GM12878 (cell line): ENCODE measurements at regions not wholly inside any gene's neighbourhood (a gene's known extent, or its start where the extent isn't known, plus 50 kb on each side); places are given as distances from the start of the nearest gene placed in this dataset.
A peak's percentile ranks its signal among the peaks of the same experiment; 100 is the strongest.
"Not testable (repeated sequence)": the region's sequence is repeated elsewhere in the genome, so short reads cannot be mapped to it uniquely, and the experiment has no call there.

Experiments
- CREM ChIP-seq: IDR thresholded peaks from 2 replicates; pipeline ENCODE4 v1.6.1; 2014; ENCODE audit warnings: antibody characterized with exemption, low read depth
- HDGF ChIP-seq: fragments of 450-650 bp; IDR thresholded peaks from 2 replicates; pipeline ENCODE4 v1.6.1; 2016; ENCODE audit warnings: antibody characterized with exemption
- NRF1 ChIP-seq: conservative IDR thresholded peaks from 2 replicates; pipeline ENCODE4 v1.6.1; 2011; ENCODE audit warnings: mild to moderate bottlenecking, low read depth, low read length, improper control_type of control experiment
- TAF1 ChIP-seq: IDR thresholded peaks from 2 replicates; pipeline ENCODE4 v1.6.1; 2011; ENCODE audit warnings: mild to moderate bottlenecking, low read depth, low read length, borderline replicate concordance
- TCF7 ChIP-seq: IDR thresholded peaks from 2 replicates; pipeline ENCODE4 v1.6.1; 2014; ENCODE audit warnings: antibody characterized with exemption, borderline replicate concordance
- TF ChIP-seq, protein P1 (sequence below), 3 experiments: IDR thresholded peaks in 2 of 3; conservative IDR thresholded peaks in 1 of 3; 2 replicates each; pipeline ENCODE4 v1.5.1; 2011; ENCODE audit warnings: low read depth in 3 of 3, low read length in 3 of 3, mild to moderate bottlenecking in 3 of 3, control low read depth in 2 of 3, moderate library complexity in 2 of 3, inconsistent platforms in 1 of 3, mixed read lengths in 1 of 3; ENCODE audit not compliant: control insufficient read depth in 2 of 3, insufficient read depth in 1 of 3; ENCODE audit errors: extremely low read depth in 1 of 3
- TF ChIP-seq, protein P2 (sequence below): fragments of 450-650 bp; IDR thresholded peaks from 2 replicates; pipeline ENCODE4 v1.6.1; 2017; ENCODE audit warnings: mild to moderate bottlenecking, moderate library complexity
- TF ChIP-seq, protein P3 (sequence below): IDR thresholded peaks from 2 replicates; pipeline ENCODE4 v1.6.1; 2011; ENCODE audit warnings: mild to moderate bottlenecking, low read depth, low read length, moderate library complexity; ENCODE audit not compliant: insufficient replicate concordance

DNA sequence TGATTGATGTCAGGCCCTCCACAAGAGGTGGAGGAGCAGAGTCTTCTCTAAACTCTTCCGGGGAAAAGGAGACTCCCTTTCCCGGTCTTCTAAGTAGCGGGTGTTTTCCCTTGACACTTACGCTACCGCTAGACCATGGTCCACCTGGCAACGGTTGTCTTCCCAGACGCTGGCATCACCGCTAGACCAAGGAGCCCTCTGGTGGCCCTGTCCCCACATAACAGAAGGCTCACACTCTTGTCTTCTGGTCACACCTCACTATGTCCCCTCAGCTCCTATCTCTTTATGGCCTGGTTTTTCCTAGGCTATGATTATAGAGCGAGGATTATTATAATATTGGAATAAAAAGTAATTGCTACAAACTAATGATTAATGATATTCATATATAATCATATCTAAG is 532.5 kb upstream of the SYNCRIP start:
- TF ChIP-seq CREM, HDGF, TCF7, TAF1, NRF1: not testable (repeated sequence)
- TF ChIP-seq, protein P1, sequence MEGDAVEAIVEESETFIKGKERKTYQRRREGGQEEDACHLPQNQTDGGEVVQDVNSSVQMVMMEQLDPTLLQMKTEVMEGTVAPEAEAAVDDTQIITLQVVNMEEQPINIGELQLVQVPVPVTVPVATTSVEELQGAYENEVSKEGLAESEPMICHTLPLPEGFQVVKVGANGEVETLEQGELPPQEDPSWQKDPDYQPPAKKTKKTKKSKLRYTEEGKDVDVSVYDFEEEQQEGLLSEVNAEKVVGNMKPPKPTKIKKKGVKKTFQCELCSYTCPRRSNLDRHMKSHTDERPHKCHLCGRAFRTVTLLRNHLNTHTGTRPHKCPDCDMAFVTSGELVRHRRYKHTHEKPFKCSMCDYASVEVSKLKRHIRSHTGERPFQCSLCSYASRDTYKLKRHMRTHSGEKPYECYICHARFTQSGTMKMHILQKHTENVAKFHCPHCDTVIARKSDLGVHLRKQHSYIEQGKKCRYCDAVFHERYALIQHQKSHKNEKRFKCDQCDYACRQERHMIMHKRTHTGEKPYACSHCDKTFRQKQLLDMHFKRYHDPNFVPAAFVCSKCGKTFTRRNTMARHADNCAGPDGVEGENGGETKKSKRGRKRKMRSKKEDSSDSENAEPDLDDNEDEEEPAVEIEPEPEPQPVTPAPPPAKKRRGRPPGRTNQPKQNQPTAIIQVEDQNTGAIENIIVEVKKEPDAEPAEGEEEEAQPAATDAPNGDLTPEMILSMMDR (IDR thresholded peaks at IDR 0.05 in 2 of 3, conservative IDR thresholded peaks at IDR 0.05 in 1 of 3; ENCODE audit: control insufficient read depth in 2 of 3, extremely low read depth in 1 of 3, insufficient read depth in 1 of 3, low read depth in 3 of 3, low read length in 3 of 3), result peak; percentile 25 to 47 (median 25); a peak in 4 of 6 replicates
- TF ChIP-seq, protein P2, sequence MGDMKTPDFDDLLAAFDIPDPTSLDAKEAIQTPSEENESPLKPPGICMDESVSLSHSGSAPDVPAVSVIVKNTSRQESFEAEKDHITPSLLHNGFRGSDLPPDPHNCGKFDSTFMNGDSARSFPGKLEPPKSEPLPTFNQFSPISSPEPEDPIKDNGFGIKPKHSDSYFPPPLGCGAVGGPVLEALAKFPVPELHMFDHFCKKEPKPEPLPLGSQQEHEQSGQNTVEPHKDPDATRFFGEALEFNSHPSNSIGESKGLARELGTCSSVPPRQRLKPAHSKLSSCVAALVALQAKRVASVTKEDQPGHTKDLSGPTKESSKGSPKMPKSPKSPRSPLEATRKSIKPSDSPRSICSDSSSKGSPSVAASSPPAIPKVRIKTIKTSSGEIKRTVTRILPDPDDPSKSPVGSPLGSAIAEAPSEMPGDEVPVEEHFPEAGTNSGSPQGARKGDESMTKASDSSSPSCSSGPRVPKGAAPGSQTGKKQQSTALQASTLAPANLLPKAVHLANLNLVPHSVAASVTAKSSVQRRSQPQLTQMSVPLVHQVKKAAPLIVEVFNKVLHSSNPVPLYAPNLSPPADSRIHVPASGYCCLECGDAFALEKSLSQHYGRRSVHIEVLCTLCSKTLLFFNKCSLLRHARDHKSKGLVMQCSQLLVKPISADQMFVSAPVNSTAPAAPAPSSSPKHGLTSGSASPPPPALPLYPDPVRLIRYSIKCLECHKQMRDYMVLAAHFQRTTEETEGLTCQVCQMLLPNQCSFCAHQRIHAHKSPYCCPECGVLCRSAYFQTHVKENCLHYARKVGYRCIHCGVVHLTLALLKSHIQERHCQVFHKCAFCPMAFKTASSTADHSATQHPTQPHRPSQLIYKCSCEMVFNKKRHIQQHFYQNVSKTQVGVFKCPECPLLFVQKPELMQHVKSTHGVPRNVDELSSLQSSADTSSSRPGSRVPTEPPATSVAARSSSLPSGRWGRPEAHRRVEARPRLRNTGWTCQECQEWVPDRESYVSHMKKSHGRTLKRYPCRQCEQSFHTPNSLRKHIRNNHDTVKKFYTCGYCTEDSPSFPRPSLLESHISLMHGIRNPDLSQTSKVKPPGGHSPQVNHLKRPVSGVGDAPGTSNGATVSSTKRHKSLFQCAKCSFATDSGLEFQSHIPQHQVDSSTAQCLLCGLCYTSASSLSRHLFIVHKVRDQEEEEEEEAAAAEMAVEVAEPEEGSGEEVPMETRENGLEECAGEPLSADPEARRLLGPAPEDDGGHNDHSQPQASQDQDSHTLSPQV, result not testable (repeated sequence)
- TF ChIP-seq, protein P3, sequence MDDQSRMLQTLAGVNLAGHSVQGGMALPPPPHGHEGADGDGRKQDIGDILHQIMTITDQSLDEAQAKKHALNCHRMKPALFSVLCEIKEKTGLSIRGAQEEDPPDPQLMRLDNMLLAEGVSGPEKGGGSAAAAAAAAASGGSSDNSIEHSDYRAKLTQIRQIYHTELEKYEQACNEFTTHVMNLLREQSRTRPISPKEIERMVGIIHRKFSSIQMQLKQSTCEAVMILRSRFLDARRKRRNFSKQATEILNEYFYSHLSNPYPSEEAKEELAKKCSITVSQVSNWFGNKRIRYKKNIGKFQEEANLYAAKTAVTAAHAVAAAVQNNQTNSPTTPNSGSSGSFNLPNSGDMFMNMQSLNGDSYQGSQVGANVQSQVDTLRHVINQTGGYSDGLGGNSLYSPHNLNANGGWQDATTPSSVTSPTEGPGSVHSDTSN, result not testable (repeated sequence)
